DND-41 (cell line): ENCODE measurements at regions not wholly inside any gene's neighbourhood (a gene's known extent, or its start where the extent isn't known, plus 50 kb on each side); places are given as distances from the start of the nearest gene placed in this dataset.

Experiments
- CTCF ChIP-seq: IDR thresholded peaks from 2 replicates; pipeline ENCODE4 v1.5.1; 2012; ENCODE audit warnings: borderline replicate concordance, low read length, moderate library complexity, mild to moderate bottlenecking; ENCODE audit not compliant: poor library complexity, severe bottlenecking; ENCODE audit errors: extremely low read depth
- EZH2 ChIP-seq: IDR thresholded peaks from 3 replicates; pipeline ENCODE4 v1.6.1; 2012; ENCODE audit warnings: borderline replicate concordance, low read depth, mild to moderate bottlenecking, moderate library complexity, low read length, inconsistent platforms; ENCODE audit not compliant: severe bottlenecking

GRCh38 chr1:232372841-232373440 is 257.0 kb downstream of the SIPA1L2 start:
- TF ChIP-seq EZH2 (no peak), CTCF (no peak)
